GM19468 (cell line): ENCODE measurements at regions not wholly inside any gene's neighbourhood (a gene's known extent, or its start where the extent isn't known, plus 50 kb on each side); places are given as distances from the start of the nearest gene placed in this dataset.

Experiments used
- ATAC-seq: cut with Tn5 transposase; IDR thresholded peaks from one replicate; pipeline ENCODE4 v1.9.1; 2021; ENCODE audit warnings: mild to moderate bottlenecking, moderate library complexity, moderate number of reproducible peaks; ENCODE audit not compliant: unreplicated experiment; ENCODE audit errors: extremely low read depth

DNA sequence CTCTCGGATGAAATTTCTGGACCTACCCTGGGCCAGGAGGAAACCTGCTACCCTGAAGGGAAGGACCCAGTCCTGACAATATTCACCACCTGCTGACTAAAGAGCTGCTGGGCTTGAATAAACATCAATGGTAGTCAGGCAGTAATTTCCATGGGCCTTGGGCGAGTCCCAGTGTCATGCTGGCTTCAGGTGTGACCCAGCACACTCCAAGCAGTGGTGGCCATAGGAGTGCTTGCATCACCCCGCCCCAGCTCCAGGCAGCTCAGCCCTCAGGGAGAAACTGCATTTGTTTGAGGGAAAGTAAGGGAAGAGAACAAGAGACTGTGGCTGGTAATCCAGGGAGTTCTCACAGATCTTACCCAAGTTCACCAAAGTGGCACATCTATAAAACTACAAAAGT is 261.8 kb upstream of the DCBLD2 start:
- ATAC-seq = no peak

DNA sequence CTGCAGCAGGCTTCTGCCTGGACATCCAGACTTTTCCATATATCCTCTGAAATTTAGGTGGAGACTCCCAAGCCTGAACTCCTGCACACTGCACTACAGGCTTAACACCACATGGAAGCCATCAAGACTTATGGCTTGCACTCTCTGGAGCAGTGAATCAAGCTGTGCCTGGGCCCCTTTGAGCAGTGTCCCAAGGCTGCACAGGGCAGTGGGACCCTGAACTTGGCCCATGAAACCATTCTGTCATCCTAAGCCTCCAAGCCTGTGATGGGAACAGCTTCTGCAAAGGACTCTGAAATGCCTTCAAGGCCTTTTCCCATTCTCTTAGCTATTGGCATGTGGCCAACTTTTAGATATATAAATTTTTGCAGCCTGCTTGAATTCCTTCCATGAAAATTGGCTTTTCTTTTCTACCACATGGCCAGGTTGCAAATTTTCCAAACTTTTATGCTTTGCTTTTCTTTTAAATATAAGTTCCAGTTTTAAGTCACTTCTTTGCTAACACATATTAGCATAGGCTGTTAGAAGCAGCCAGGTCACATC is 257.8 kb upstream of the DCBLD2 start:
- no peak for ATAC-seq

DNA sequence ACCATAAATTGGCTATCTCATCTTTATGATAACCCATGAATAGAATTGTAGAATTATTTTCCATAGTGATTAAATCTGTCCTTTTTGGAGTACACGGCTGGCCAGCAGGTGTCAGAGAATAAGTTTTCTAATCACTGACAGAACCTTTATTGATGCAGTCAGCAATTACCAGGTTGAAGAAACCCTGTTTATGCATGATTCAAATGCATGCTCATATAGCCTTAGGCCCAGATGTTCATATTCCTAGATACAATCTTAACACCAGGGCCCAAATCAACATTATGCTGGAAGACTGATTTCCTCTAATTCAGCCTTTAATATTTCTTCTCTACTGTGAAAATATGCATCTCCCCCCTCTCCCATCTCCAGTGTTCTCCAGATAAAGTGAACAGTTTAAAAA is 243.5 kb upstream of the DCBLD2 start:
- no peak for ATAC-seq

DNA sequence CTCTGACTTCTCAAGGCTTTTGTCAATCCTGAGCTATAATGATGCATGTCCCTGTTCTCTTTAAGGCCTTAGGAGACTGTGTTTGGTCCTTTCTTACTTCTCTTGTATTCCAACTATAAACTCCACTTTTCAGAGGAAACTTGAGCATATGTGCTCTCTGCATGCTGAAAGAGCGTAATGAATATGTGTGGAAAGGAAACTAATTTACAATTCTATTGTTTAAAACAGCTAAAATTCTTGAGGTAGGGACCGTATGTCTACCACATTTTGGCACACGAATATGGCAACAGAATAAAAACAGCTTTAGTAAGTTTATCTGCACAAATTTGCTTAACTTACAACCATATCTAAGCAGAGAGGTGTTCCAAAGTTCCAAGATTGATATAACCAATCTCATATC is 242.0 kb upstream of the DCBLD2 start:
- ATAC-seq = no peak

DNA sequence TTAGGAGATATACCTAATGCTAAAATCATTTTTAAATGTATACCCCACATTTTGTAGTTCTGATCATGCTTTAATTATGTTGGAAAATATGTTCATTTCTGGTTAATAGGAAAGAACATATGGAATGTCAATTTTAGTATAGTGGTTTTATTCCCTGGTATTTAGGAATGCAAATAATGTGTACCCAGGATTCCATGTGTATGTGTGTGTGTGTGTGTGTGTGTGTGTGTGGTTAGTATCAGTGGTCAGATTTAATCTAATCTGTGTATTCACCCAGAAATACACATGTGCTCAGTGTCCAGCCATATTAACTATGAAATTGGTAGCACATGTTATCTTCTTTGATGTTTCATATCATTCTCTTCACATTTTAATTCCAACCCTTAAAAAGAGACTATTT is 233.5 kb upstream of the DCBLD2 start:
- no peak for ATAC-seq

DNA sequence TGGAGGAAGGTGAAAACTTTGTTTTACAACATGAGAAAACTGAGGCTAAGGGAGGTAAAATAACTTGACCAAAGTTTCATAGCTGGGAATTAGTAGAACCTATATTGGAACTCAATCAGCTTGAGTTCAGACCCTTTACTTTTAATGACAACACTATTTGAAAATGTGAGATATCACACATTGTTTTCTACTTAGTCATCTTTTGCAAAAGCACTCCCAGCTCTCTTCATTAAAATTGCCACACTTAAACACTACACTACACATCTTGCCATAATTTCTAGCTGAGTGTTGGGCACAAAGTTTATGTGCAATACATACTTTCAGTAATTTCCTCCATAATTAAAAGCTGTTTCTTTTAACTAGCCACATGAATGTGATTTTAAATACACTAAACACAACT is 230.4 kb upstream of the DCBLD2 start:
- no peak for ATAC-seq

DNA sequence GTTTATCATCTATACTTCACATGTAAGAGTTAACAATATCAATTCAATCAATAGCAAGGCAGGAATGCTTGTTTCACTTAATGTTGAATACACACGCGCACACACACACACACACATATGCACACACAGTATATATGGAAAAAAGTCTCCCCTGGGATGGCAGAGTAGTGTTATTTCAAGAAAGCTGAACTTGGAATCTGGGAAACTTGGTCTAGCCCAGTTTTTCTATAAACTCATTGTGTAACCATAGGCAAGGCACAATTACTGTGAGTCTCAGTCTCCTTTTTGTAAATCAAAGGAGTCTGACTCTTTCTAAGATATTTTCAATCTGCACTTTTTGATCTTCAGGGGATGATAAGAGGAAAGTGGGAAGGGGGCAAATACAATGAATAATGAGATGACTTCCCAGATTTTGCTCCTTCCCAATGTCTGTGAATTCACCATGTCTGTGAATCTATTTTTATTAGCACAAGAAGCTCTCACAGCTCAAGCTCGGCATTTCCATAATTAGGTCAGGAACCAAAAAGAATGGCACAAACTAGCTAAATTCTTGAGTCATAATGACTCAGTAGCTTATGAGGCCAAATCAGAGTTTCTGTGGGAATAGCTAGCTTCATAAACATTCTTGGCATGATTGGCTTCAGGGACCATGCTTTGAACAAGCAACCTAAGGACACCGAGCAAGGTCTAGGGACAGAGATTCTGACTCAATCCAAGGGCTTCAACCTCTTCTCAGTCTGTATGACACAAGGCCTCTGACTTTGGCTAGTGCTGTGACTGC is 227.4 kb upstream of the DCBLD2 start:
- no peak for ATAC-seq

DNA sequence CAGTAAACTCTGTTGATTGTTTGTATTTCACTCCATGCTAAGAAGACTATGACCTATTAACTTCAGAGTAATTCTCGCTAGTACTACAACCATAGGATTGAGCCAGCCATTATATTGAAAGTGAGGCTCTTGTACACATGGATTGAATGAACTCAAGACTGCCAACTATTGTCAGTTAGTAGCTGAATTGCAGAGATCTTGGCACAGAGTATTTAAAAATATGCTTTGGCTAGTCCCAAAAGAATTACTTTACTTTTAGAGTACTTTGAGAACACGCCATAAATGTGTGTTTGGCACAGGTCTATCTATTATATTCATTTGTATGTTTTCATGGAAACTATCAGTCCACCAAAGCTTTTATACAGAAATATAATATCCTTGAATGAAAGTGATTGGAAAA is 226.7 kb upstream of the DCBLD2 start:
- ATAC-seq = no peak

DNA sequence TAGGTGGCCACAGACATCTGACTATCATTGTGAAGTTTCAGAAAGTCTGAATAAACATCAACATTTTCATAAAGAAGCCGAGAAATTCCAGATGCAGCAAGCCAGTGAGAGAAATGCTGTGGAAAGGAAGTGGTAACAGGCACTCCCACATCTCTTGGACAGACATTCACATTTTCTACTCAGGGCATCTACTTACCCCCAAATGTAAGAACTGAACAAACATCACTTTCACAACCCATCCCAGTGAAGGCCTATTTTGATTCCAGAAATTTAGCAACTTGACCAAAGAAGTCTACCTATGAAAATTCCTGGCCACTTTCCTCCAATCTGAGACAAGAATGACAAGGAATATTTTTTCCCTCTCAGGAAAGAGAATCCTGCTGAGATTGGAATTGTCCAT is 224.8 kb upstream of the DCBLD2 start:
- ATAC-seq = no peak

DNA sequence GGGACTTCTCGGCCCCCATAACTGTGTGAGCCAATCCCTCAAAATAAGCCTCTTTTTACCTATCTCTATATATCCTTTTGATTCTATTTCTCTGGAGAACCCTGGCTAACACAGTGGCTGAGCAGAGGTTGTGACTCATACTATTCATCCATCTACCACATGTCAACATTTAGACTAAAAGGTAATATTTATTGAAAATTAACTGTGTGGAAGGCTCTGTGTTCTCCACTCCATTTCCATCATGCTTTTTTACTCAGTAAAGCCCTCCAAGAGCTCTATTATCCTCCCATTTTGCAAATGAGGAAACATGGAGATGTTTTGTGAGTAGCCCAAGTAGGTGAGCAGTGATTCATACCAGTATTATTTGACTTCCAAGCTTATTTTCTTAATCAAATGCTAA is 217.9 kb upstream of the DCBLD2 start:
- ATAC-seq = no peak

DNA sequence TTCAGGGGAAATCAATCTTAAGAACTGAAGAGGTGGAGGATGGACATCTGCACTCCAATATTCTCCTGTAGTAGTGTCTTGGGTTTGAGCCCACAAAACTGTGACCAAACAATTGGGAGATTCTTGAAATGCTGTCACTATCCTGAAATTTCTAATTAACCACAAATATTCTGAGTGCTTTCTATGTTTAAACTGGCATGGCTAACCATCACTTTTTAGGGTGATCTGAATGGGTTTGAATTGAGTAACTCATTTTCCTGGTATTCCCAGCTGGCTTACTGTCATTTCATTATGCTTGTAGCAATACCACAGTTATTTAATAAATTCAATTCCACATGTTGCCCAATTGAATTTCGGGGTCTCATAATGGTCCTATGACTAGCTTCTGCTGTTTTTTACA is 216.9 kb upstream of the DCBLD2 start:
- no peak for ATAC-seq

DNA sequence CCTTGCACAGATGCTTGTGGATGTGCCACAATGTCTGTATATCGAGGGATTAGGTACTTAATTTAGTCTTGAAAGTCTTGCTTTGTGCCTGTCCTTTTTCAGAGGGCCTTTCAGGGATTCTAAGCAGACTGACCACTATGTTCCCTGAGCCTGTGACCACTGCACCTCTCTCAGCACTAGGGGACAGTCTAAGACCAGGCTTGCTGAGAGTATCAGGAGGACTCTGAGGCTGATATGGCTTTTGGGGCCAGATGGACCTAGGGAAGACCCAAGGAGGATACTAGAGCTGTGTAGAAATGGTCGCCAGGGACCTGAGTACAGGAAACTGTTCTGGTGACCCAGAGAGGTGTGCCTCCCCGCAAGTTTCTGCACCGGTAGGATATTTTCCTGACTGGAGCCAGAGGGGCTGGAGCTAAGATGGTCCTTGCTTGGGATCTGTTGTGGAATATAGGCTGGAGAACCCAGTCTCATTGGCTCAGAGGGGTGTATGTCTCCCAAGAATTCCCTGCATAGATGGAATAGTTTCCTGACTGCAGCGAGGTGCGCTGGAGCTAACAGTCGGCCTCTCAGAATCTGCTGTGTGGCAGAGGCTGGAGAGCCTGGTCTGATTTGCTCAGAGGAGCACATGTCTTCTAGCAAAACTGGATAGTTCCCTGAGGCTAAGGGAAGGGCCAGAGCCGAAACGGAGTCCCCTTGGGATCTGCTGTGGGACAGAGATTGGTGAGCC is 213.2 kb upstream of the DCBLD2 start:
- ATAC-seq = no peak

DNA sequence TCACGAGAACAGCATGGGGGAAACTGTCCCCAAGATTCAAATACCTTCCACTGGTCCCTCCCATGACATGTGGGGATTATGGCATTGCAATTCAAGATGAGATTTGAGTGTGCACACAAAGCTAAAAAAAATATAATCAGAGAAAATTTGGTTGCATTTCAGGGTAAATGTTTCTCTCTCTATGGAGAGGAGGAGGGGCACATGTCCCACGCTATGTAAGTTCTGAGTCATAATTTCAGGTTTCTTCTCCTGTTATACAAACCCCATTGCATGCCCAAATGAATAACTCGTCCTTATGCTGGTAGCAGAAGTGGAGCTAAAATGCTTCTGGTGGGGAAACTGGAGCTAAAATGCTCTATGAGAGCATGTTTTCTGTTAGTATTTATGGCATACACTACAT is 209.7 kb upstream of the DCBLD2 start:
- no peak for ATAC-seq

DNA sequence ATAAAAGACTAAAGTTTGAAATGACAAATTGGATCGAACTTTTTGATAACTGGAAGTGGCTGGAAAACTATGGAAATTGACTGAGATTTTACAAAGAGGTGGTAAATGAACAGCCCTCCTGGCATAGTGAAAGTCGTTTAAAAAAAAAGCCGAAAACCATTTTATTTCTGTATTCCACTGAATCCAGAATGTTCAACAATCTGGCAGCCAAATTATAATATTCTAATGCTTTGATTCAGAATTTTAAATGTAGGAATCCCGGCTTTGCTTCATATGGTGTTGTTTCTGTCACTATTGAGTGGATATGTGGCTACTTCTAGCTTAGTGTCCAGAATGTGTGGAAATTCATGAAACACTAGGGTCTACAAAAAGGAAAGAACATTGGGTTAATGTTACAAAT is 208.9 kb upstream of the DCBLD2 start:
- no peak for ATAC-seq

DNA sequence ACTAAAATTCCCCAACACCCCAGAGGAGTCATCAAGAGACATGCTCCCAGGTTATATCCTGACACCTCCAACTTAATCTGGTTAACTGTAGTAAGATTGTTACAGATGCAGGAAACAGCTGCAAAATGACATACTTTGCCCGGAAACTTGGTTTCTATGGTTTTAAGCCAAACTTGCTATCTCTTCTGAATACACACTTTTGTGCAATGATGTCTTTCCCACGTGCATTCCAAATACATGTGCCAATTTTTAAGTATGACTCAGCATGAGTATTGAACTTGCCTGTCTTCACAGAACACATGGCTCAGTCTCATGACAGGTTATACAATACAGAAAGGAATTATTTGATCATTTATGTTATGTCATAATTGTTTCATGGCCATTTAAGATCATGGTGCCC is 207.0 kb upstream of the DCBLD2 start:
- ATAC-seq = no peak

DNA sequence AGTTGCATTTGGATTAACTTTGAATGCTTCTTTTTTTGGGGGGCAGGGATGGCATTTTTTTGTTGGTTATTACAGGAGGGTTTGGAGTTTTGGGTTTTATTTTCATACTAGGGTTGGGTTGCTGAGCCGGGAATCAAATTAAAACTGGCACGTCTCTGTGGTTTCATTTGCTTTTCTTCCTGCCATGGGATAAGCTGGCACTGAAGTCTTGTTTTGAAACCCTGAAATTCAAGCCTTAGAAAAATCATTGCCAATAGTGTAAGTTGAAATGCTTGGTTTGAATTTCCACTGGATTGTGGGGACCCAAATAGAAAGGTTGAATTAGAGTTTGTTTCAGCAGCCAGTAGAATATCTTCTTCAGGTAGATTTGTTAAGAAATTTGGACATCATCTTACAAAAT is 193.1 kb upstream of the DCBLD2 start:
- no peak for ATAC-seq

DNA sequence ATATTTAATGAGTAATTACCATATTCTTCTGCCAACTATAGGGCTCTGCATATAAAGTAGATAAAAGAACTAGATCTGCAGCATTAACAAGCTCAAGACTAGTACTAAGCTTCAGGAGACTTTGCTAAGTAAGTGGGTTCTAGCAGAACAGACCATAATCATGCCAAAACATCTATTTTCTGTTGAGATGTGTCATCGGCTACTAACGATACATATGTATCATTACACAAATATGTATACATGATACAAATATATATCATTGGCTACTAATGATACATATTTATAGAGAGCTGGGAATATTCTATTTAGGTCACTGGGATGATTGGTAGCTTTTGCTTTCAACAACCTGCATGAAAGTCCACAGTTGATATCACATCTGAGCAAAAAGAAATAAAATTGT is 185.8 kb upstream of the DCBLD2 start:
- ATAC-seq = no peak

DNA sequence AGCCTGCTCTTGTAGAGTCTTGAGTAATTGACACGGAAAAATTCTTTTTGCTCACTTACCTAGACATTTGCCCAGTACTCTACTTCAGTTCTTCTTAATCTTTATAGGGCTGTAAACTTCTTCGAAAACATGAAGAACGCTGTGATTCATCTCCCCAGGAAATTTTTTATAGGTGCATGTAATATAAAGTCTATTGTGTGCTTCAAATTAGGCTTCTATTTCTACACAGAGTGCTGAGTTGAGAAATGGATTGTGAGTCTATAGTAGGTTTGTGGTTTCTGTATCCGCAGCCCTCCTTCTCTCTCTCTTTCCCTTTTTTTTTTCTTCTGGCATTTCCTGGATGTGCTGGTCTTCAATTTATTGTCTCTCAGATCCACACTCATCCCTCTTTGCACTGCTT is 183.3 kb upstream of the DCBLD2 start:
- no peak for ATAC-seq

DNA sequence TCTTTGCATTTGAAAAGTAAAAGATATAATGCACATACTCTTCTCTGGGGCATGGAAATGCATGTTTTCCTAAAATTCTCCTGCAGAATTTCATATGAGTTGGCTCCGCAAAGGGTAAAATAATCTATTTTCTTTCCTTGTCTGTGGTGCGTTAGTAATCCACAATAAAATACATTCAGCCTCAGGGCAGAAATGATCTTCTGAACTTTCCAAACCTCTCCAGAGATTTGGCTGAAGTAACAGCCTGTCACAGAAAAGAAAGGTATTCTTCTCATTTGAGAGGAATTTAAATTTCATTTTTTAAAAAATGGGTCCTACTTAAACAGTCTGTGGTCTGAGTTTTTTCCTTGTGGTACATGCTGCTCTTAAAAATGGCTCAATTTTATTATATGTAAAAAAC is 182.7 kb upstream of the DCBLD2 start:
- no peak for ATAC-seq

DNA sequence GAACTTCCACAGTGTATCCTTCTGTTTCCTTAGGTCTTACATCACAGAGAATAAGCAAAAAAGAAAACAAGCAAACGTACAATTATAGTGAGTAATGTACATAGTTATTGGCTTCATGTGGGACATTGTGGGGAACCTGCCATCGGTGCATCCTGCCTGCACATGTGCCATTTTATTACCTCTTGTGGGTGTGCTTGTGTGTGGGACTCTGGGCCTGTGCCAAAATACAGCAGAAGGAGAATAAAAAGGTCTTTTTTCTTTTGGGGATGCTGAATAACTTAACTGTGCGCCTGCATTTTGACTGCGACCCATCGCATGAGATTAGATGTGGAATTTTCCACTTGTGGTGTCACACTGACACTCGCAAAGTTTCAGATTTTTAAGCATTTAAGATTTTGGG is 169.6 kb upstream of the DCBLD2 start:
- ATAC-seq = no peak

DNA sequence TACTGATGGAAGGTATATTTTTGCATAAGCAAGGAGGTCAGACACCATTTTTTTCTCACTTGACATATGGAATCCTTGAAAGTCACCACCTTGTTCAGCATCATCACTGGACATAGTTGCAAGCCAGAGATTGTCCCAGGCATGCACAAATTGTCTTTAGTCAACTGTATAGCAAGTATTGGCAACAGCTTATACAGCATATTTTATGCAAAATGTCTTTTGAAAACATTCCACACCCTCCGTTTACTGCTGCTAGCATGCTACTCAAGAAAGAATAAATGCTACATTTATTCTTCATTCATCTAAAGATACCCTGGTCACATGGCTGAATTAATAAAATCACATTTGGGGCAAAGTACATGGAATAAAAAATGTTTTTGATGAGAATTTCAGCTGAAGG is 168.5 kb upstream of the DCBLD2 start:
- no peak for ATAC-seq

DNA sequence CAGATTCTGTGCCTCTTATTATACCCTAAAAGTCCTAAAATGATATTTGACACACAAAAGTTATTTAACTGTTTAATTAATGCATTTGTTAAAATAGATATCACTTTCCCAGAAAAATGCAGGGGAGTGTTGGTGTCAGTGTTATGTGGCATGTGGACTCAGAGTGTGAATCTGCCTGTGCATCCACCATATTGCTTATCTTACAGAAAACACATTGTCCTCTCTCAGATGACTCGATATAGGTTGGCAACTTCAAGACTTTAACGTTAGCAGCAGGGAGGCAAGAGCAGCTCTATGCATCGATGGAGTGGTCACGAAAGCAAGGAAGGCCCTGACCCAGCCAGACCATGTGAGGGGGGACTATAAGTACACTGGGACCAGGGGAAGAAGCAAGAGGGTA is 165.4 kb upstream of the DCBLD2 start:
- no peak for ATAC-seq
